GM12865 (cell line): ENCODE measurements at regions not wholly inside any gene's neighbourhood (a gene's known extent, or its start where the extent isn't known, plus 50 kb on each side); places are given as distances from the start of the nearest gene placed in this dataset.

Experiments used
- DNase-seq: peaks from one replicate; pipeline ENCODE4 v3.0.0; 2010; ENCODE audit warnings: low read depth
- H3K4me3 ChIP-seq: 2 replicates; pipeline ENCODE4 v1.5.1; 2011; ENCODE audit warnings: mild to moderate bottlenecking, low read depth, low read length, control low read depth
- CTCF ChIP-seq: IDR thresholded peaks from 2 replicates; pipeline ENCODE4 v1.5.1; 2011; ENCODE audit warnings: low read length, control low read depth, low read depth, inconsistent platforms; ENCODE audit not compliant: insufficient read depth; ENCODE audit errors: missing control alignments

DNA sequence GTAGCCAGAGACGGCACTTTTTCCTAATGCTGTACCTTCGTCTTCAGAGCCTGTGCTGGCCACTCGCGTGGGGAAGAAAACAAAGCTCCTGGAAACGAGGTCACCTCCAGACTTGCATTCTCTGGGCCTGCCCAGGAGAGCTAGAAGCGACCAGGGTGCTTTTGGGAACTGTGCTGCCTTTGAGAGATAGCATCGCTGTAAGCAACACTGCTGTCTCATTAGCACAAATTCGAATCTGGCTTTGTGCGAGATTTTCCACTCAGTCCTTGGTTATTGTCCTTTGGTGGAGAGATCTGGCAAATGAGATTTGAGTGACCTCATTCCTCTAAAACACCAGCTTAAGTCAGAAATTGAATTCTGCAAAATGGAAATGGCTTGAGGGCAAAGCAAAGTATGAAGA, 66.1 kb upstream of the TLR3 start:
- DNase-seq = no peak
- no peak for TF ChIP-seq CTCF
- no peak overlapping the region for H3K4me3 ChIP-seq

DNA sequence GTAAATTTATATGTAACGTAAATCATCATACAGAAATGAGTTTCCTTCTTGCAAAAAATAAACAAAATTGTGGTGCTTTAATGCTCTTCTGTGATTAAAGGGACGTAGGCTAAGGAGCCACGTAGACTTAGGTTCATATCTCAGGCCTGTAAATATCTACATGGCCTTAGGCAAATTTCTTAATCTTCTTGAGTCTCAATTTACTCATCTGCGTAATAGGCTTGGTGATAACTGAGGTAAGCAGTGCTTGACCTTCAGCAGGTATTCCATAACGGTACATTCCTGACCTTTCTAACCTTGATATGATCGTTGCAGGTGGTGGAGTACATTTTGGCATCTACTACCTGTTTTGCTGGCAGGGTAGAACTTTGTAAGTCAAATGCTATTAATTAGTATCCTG, 65.2 kb upstream of the TLR3 start:
- no peak for DNase-seq
- no peak overlapping the region for H3K4me3 ChIP-seq
- TF ChIP-seq CTCF = no peak

DNA sequence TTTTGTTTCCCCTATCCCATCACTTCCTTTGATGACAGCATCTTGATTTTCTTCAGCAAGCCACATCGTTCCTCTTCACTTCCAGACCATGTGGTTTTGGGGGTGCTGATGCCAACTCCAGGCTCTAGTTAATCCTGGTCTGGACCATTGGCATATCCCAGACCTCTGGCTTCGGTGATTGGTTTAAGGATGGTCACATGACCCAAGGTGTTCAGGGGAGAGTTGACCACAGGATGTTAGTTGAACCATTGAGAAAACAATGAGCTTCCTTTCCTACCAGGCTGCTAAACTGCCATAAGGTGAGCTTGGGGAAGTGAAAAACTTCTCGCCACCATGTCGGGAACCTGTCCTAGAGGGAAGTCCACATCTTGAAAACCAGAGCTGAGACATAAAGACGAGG, 60.9 kb upstream of the TLR3 start:
- no peak for DNase-seq
- no peak overlapping the region for H3K4me3 ChIP-seq
- TF ChIP-seq CTCF = no peak

DNA sequence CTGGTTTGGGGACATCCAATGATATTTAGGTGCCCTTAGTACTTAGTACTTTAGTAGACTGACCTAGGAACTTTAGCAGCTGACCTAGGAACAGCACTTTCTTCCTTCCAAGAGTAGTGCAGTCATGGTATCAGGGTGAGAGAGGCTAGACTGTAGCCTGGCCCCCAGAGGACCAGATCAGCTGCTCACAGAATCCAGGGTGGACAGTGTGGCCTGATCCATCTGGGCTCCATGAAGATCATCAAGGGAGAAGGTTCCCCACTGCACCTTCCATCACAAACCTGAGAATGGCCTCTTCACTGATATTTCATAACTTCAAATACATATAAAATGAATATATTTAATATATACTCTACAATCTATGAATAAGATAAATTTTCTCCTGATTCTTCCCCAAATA, 59.0 kb upstream of the TLR3 start:
- TF ChIP-seq CTCF = no peak
- no peak for DNase-seq
- no peak overlapping the region for H3K4me3 ChIP-seq

- no peak for TF ChIP-seq CTCF
- no peak for DNase-seq
- H3K4me3 ChIP-seq = no peak overlapping the region
These were observed 58.1 kb upstream of the TLR3 start for GRCh38 chr4:186010821-186011220.

- no peak for TF ChIP-seq CTCF
- DNase-seq = no peak
- no peak overlapping the region for H3K4me3 ChIP-seq
These were observed 56.9 kb upstream of the TLR3 start for GRCh38 chr4:186012071-186012470.

GRCh38 chr4:186013419-186014186, 55.4 kb upstream of the TLR3 start:
- no peak for DNase-seq
- no peak overlapping the region for H3K4me3 ChIP-seq
- TF ChIP-seq CTCF = no peak
